ENCODE measurements at regions not wholly inside any gene's neighbourhood (a gene's known extent, or its start where the extent isn't known, plus 50 kb on each side); places are given as distances from the start of the nearest gene placed in this dataset.

GRCh38 chr7:20839196-20839735 is 52.6 kb upstream of the SP8 start:
- no peaks in the 10 kb centered on the region for H3K9me3 Mint-ChIP-seq
- H3K4me3 Mint-ChIP-seq = no peak overlapping the region
- H3K4me1 Mint-ChIP-seq = no peaks in the 10 kb centered on the region
- DNase-seq (ENCODE audit: low spot score in 2 of 2) = no peak
- ATAC-seq = no peak
- no peaks in the 10 kb centered on the region for H3K36me3 Mint-ChIP-seq
- no peak overlapping the region for H3K27ac Mint-ChIP-seq

- Mint-ChIP-seq H3K27ac (no peak overlapping the region), H3K9me3 (no peaks in the 10 kb centered on the region), H3K4me3 (no peak overlapping the region), H3K4me1 (no peaks in the 10 kb centered on the region), H3K36me3 (no peaks in the 10 kb centered on the region)
- DNase-seq (ENCODE audit: low spot score in 2 of 2) = no peak
- ATAC-seq = no peak
Observed at GRCh38 chr7:20839987-20840386, 53.3 kb upstream of the SP8 start.

GRCh38 chr7:20846791-20847190 is 60.1 kb upstream of the SP8 start:
- no peak for DNase-seq (ENCODE audit: low spot score in 2 of 2)
- no peaks in the 10 kb centered on the region for H3K36me3 Mint-ChIP-seq

GRCh38 chr7:20858951-20859350 is 72.3 kb upstream of the SP8 start:
- Mint-ChIP-seq H3K4me3 (no peak overlapping the region), H3K4me1 (no peaks in the 10 kb centered on the region), H3K9me3 (no peaks in the 10 kb centered on the region), H3K27ac (no peak overlapping the region), H3K36me3 (no peaks in the 10 kb centered on the region)
- DNase-seq (ENCODE audit: low spot score in 2 of 2) = no peak
- ATAC-seq = no peak

More at GRCh38 chr7:20846791-20847190, 60.1 kb upstream of the SP8 start:
- H3K27ac Mint-ChIP-seq = no peak overlapping the region
- no peaks in the 10 kb centered on the region for H3K4me1 Mint-ChIP-seq
- no peak overlapping the region for H3K4me3 Mint-ChIP-seq
- H3K9me3 Mint-ChIP-seq = no peaks in the 10 kb centered on the region
- no peak for ATAC-seq

GRCh38 chr7:20861468-20861867 is 74.8 kb upstream of the SP8 start:
- H3K4me3 Mint-ChIP-seq = no peak overlapping the region
- H3K36me3 Mint-ChIP-seq = no peaks in the 10 kb centered on the region
- H3K27ac Mint-ChIP-seq = no peak overlapping the region
- ATAC-seq (no peak), DNase-seq (ENCODE audit: low spot score in 2 of 2) (no peak)
- H3K9me3 Mint-ChIP-seq = no peaks in the 10 kb centered on the region
- H3K4me1 Mint-ChIP-seq = no peaks in the 10 kb centered on the region

- Mint-ChIP-seq H3K4me1 (no peaks in the 10 kb centered on the region), H3K4me3 (no peak overlapping the region), H3K36me3 (no peaks in the 10 kb centered on the region), H3K9me3 (no peaks in the 10 kb centered on the region), H3K27ac (no peak overlapping the region)
- DNase-seq (ENCODE audit: low spot score in 2 of 2) (no peak), ATAC-seq (no peak)
Observed at GRCh38 chr7:20862554-20862953, 75.9 kb upstream of the SP8 start.

GRCh38 chr7:20864221-20864620 is 77.5 kb upstream of the SP8 start:
- ATAC-seq = no peak
- Mint-ChIP-seq H3K36me3 (no peaks in the 10 kb centered on the region), H3K27ac (no peak overlapping the region), H3K4me1 (no peaks in the 10 kb centered on the region), H3K9me3 (no peaks in the 10 kb centered on the region), H3K4me3 (no peak overlapping the region)
- DNase-seq (ENCODE audit: low spot score in 2 of 2) = no peak

- Mint-ChIP-seq H3K4me3 (no peak overlapping the region), H3K36me3 (no peaks in the 10 kb centered on the region), H3K27ac (no peak overlapping the region), H3K9me3 (no peaks in the 10 kb centered on the region), H3K4me1 (no peaks in the 10 kb centered on the region)
- ATAC-seq (no peak), DNase-seq (ENCODE audit: low spot score in 2 of 2) (no peak)
Observed at GRCh38 chr7:20865684-20866083, 79.0 kb upstream of the SP8 start.

- Mint-ChIP-seq H3K27ac (no peak overlapping the region), H3K36me3 (no peaks in the 10 kb centered on the region), H3K4me3 (no peak overlapping the region), H3K9me3 (no peaks in the 10 kb centered on the region), H3K4me1 (no peaks in the 10 kb centered on the region)
- ATAC-seq (no peak), DNase-seq (ENCODE audit: low spot score in 2 of 2) (no peak)
Observed at GRCh38 chr7:20870977-20871376, 84.3 kb upstream of the SP8 start.

- Mint-ChIP-seq H3K27ac (no peak overlapping the region), H3K36me3 (no peaks in the 10 kb centered on the region), H3K4me1 (no peaks in the 10 kb centered on the region), H3K4me3 (no peak overlapping the region), H3K9me3 (peaks cover 6% of the 10 kb centered on the region)
- DNase-seq (ENCODE audit: low spot score in 2 of 2) (no peak), ATAC-seq (no peak)
Observed at GRCh38 chr7:20892776-20893175, 106.1 kb upstream of the SP8 start.

GRCh38 chr7:20894806-20895205 is 108.1 kb upstream of the SP8 start:
- Mint-ChIP-seq H3K4me1 (no peaks in the 10 kb centered on the region), H3K4me3 (no peak overlapping the region), H3K36me3 (no peaks in the 10 kb centered on the region), H3K9me3 (peaks cover 3% of the 10 kb centered on the region), H3K27ac (no peak overlapping the region)
- no peak for DNase-seq (ENCODE audit: low spot score in 2 of 2)
- no peak for ATAC-seq

GRCh38 chr7:20895563-20895962 is 108.9 kb upstream of the SP8 start:
- no peaks in the 10 kb centered on the region for H3K36me3 Mint-ChIP-seq

GRCh38 chr7:20896996-20897395 is 110.3 kb upstream of the SP8 start:
- Mint-ChIP-seq H3K4me1 (no peaks in the 10 kb centered on the region), H3K4me3 (no peak overlapping the region), H3K27ac (no peak overlapping the region), H3K9me3 (peaks cover 5% of the 10 kb centered on the region), H3K36me3 (no peaks in the 10 kb centered on the region)
- DNase-seq (ENCODE audit: low spot score in 2 of 2) (no peak), ATAC-seq (no peak)

More at GRCh38 chr7:20895563-20895962, 108.9 kb upstream of the SP8 start:
- Mint-ChIP-seq H3K4me3 (no peak overlapping the region), H3K27ac (no peak overlapping the region), H3K9me3 (peaks cover 3% of the 10 kb centered on the region), H3K4me1 (no peaks in the 10 kb centered on the region)
- ATAC-seq = no peak
- no peak for DNase-seq (ENCODE audit: low spot score in 2 of 2)

GRCh38 chr7:20906801-20907453 is 120.2 kb upstream of the SP8 start:
- Mint-ChIP-seq H3K36me3 (no peaks in the 10 kb centered on the region), H3K4me1 (no peaks in the 10 kb centered on the region), H3K27ac (no peak overlapping the region), H3K9me3 (peaks cover 2% of the 10 kb centered on the region), H3K4me3 (no peak overlapping the region)
- ATAC-seq (no peak), DNase-seq (ENCODE audit: low spot score in 2 of 2) (no peak)

- H3K27ac Mint-ChIP-seq = no peak overlapping the region
- no peaks in the 10 kb centered on the region for H3K36me3 Mint-ChIP-seq
- no peak for ATAC-seq
- no peak for DNase-seq (ENCODE audit: low spot score in 2 of 2)
- no peak overlapping the region for H3K4me3 Mint-ChIP-seq
- peaks cover 2% of the 10 kb centered on the region for H3K9me3 Mint-ChIP-seq
- H3K4me1 Mint-ChIP-seq = no peaks in the 10 kb centered on the region
Observed at GRCh38 chr7:20911081-20911480, 124.4 kb upstream of the SP8 start.

- no peaks in the 10 kb centered on the region for H3K36me3 Mint-ChIP-seq
- H3K4me1 Mint-ChIP-seq = no peaks in the 10 kb centered on the region
- no peak for ATAC-seq
- no peak overlapping the region for H3K4me3 Mint-ChIP-seq
- no peak overlapping the region for H3K27ac Mint-ChIP-seq
- no peaks in the 10 kb centered on the region for H3K9me3 Mint-ChIP-seq
- DNase-seq (ENCODE audit: low spot score in 2 of 2) = no peak
Observed at GRCh38 chr7:20913853-20914252, 127.2 kb upstream of the SP8 start.

GRCh38 chr7:20916311-20916710 is 129.6 kb upstream of the SP8 start:
- no peak overlapping the region for H3K4me3 Mint-ChIP-seq
- no peak overlapping the region for H3K27ac Mint-ChIP-seq
- H3K4me1 Mint-ChIP-seq = no peaks in the 10 kb centered on the region
- no peaks in the 10 kb centered on the region for H3K9me3 Mint-ChIP-seq
- ATAC-seq (no peak), DNase-seq (ENCODE audit: low spot score in 2 of 2) (no peak)
- no peaks in the 10 kb centered on the region for H3K36me3 Mint-ChIP-seq

Measured in stimulated activated effector memory CD8-positive, alpha-beta T cell treated with anti-CD3 and anti-CD28 coated beads, Interleukin-12 subunit alpha, Interleukin-12 subunit beta, amount 100 ng/mL, for 72 hours (primary cell).